Liver (tissue), 3 donors: ENCODE measurements at regions not wholly inside any gene's neighbourhood (a gene's known extent, or its start where the extent isn't known, plus 50 kb on each side); places are given as distances from the start of the nearest gene placed in this dataset.
"Not testable (repeated sequence)": the region's sequence is repeated elsewhere in the genome, so short reads cannot be mapped to it uniquely, and the experiment has no call there.

ENCODE experiments used
- GABPA ChIP-seq, 2 donors: IDR thresholded peaks in 1 of 2; conservative IDR thresholded peaks in 1 of 2; 2 replicates each; pipeline ENCODE4 v1.6.1; 2016; ENCODE audit warnings: antibody characterized with exemption in 2 of 2, mild to moderate bottlenecking in 1 of 2, moderate library complexity in 1 of 2
- SP1 ChIP-seq: IDR thresholded peaks from 2 replicates; pipeline ENCODE4 v1.6.1; 2018; ENCODE audit warnings: antibody characterized with exemption, mild to moderate bottlenecking
- TAF1 ChIP-seq: conservative IDR thresholded peaks from 2 replicates; pipeline ENCODE4 v1.6.1; 2016; ENCODE audit warnings: antibody characterized with exemption, mild to moderate bottlenecking
- TF ChIP-seq, protein P1 (sequence below): fragments of 150-350 bp; IDR thresholded peaks from 2 replicates; pipeline ENCODE4 v1.5.1; 2017; ENCODE audit warnings: improper control_type of control experiment, low read depth, low read length; ENCODE audit not compliant: missing input control
- TF ChIP-seq, protein P2 (sequence below): IDR thresholded peaks from 2 replicates; pipeline ENCODE4 v1.6.1; 2016; ENCODE audit warnings: antibody characterized with exemption, mild to moderate bottlenecking
- donor health status: healthy.
- donor health status: healthy.

DNA sequence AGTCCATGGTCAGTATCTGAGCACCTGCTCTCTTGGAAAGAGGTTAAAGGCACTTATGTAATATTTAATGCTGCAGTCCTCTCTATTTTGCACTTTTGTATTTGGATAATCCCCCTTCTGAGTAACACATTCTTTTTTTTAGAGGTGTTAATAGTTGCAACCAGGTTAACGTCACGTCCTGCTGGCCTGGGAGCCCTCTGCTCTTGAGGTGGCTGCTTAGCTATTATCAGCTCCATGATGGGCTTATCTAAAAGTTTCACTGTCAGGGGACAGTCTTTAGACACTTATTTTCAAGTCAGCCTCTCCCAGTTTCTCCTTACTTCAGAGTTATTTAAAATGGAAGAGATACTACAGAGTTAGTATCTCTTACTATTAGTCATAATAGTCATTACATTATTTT is 795.5 kb upstream of the CDH18 start:
- TF ChIP-seq, protein P1, sequence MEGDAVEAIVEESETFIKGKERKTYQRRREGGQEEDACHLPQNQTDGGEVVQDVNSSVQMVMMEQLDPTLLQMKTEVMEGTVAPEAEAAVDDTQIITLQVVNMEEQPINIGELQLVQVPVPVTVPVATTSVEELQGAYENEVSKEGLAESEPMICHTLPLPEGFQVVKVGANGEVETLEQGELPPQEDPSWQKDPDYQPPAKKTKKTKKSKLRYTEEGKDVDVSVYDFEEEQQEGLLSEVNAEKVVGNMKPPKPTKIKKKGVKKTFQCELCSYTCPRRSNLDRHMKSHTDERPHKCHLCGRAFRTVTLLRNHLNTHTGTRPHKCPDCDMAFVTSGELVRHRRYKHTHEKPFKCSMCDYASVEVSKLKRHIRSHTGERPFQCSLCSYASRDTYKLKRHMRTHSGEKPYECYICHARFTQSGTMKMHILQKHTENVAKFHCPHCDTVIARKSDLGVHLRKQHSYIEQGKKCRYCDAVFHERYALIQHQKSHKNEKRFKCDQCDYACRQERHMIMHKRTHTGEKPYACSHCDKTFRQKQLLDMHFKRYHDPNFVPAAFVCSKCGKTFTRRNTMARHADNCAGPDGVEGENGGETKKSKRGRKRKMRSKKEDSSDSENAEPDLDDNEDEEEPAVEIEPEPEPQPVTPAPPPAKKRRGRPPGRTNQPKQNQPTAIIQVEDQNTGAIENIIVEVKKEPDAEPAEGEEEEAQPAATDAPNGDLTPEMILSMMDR = not testable (repeated sequence)
- TF ChIP-seq, protein P2, sequence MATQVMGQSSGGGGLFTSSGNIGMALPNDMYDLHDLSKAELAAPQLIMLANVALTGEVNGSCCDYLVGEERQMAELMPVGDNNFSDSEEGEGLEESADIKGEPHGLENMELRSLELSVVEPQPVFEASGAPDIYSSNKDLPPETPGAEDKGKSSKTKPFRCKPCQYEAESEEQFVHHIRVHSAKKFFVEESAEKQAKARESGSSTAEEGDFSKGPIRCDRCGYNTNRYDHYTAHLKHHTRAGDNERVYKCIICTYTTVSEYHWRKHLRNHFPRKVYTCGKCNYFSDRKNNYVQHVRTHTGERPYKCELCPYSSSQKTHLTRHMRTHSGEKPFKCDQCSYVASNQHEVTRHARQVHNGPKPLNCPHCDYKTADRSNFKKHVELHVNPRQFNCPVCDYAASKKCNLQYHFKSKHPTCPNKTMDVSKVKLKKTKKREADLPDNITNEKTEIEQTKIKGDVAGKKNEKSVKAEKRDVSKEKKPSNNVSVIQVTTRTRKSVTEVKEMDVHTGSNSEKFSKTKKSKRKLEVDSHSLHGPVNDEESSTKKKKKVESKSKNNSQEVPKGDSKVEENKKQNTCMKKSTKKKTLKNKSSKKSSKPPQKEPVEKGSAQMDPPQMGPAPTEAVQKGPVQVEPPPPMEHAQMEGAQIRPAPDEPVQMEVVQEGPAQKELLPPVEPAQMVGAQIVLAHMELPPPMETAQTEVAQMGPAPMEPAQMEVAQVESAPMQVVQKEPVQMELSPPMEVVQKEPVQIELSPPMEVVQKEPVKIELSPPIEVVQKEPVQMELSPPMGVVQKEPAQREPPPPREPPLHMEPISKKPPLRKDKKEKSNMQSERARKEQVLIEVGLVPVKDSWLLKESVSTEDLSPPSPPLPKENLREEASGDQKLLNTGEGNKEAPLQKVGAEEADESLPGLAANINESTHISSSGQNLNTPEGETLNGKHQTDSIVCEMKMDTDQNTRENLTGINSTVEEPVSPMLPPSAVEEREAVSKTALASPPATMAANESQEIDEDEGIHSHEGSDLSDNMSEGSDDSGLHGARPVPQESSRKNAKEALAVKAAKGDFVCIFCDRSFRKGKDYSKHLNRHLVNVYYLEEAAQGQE = not testable (repeated sequence)
- not testable (repeated sequence) for TF ChIP-seq SP1; TAF1; GABPA (IDR thresholded peaks at IDR 0.05 in 1 of 2, conservative IDR thresholded peaks at IDR 0.05 in 1 of 2)
